ENCODE measurements at regions not wholly inside any gene's neighbourhood (a gene's known extent, or its start where the extent isn't known, plus 50 kb on each side); places are given as distances from the start of the nearest gene placed in this dataset.
"Not testable (repeated sequence)": the region's sequence is repeated elsewhere in the genome, so short reads cannot be mapped to it uniquely, and the experiment has no call there.

DNA sequence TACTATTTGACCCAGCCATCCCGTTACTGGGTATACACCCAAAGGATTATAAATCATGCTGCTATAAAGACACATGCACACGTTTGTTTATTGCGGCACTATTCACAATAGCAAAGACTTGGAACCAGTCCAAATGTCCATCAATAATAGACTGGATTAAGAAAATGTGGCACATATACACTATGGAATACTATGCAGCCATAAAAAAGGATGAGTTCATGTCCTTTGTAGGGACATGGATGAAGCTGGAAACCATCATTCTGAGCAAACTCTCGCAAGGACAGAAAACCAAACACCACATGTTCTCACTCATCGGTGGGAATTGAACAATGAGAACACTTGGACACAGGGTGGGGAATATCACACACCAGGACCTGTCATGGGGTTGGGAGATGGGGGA is 56.7 kb upstream of the SELENOP start:
- DNase-seq (ENCODE audit: extremely low read depth, low read depth) = not testable (repeated sequence)

DNA sequence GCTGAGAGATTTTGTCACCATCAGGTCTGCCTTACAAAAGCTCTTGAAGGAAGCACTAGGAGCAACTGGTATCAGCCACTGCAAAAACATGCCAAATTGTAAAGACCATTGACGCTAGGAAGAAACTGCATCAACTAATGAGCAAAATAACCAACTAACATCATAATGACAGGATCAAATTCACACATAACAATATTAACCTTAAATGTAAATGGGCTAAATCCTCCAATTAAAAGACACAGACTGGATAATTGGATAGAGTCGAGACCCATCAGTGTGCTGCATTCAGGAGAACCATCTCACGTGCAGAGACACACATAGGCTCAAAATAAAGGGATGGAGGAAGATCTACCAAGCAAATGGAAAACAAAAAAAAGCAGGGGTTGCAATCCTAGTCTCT is 53.1 kb upstream of the SELENOP start:
- DNase-seq (ENCODE audit: extremely low read depth, low read depth) = not testable (repeated sequence)
